Cardiac fibroblast (primary cell): ENCODE measurements at regions not wholly inside any gene's neighbourhood (a gene's known extent, or its start where the extent isn't known, plus 50 kb on each side); places are given as distances from the start of the nearest gene placed in this dataset.

Source experiments
- DNase-seq, 2 donors: peaks; one replicate each; pipeline versions ENCODE4 v3.0.0 to v3.0.0-alpha.2; 2010; ENCODE audit warnings: low read depth in 2 of 2
- H3K4me3 ChIP-seq, 2 donors: replicated peaks in 1 of 2; 1 replicate in 1 of 2; 2 replicates in 1 of 2; pipeline ENCODE4 v1.5.1; 2011; ENCODE audit warnings: low read depth in 2 of 2, low read length in 2 of 2, mild to moderate bottlenecking in 2 of 2, moderate library complexity in 1 of 2
- TF ChIP-seq, protein P1 (sequence below): IDR thresholded peaks from one replicate; pipeline ENCODE4 v1.5.1; 2011; ENCODE audit warnings: low read depth, mild to moderate bottlenecking, low read length, inconsistent platforms

DNA sequence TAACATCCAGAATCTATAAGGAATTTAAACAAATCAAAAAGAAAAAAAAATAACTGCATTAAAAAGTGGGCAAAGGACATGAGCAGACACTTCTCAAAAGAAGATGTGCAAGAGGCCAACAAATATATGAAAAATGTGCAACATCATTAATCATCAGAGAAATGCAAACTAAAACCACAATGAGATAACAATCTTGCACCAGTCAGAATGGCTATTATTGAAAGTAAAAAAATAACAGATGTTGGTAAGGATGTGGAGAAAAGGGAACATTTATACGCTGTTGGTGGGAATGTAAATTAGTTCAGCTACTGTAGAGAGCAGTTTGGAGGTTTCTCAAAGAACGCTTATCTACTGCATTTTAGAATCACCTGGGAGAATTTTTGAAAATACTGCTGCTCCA, 186.1 kb downstream of the OTOL1 start:
- no peak overlapping the region for H3K4me3 ChIP-seq
- TF ChIP-seq, protein P1, sequence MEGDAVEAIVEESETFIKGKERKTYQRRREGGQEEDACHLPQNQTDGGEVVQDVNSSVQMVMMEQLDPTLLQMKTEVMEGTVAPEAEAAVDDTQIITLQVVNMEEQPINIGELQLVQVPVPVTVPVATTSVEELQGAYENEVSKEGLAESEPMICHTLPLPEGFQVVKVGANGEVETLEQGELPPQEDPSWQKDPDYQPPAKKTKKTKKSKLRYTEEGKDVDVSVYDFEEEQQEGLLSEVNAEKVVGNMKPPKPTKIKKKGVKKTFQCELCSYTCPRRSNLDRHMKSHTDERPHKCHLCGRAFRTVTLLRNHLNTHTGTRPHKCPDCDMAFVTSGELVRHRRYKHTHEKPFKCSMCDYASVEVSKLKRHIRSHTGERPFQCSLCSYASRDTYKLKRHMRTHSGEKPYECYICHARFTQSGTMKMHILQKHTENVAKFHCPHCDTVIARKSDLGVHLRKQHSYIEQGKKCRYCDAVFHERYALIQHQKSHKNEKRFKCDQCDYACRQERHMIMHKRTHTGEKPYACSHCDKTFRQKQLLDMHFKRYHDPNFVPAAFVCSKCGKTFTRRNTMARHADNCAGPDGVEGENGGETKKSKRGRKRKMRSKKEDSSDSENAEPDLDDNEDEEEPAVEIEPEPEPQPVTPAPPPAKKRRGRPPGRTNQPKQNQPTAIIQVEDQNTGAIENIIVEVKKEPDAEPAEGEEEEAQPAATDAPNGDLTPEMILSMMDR: no peak
- DNase-seq: no peak

DNA sequence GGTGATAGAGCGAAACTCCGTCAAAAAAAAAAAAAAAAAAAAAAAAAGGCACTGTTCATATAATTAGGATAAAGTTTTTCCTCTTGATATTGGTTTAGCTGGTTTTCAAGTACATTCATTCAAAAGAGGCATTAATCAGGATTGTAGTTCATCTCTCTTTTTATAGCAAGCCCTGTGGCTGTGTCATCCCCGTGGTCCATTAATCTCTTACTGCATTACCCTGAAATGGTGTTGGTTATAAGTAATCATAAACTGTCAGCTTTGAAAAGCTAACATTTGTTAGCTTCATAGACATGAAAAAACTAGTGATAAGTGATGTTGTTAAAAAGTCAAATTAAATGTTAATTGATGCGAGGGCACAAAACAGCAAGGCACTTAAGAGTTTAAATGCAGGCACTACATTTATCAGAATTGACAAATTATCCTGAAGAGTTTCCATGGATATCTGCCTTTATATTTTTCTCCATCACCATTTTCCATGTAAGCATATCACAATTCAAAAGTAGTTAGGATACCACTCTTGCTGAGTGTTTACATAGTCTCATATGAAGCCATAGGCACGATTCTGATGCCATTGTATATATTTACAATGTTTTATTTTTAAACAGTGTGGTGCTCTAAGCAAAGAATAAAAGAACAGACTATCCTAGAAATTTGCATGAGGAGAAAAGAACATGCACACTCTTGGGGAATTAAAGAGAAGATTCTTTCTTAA, 193.1 kb downstream of the OTOL1 start:
- DNase-seq: no peak
- TF ChIP-seq, protein P1: no peak
- H3K4me3 ChIP-seq: no peak overlapping the region

DNA sequence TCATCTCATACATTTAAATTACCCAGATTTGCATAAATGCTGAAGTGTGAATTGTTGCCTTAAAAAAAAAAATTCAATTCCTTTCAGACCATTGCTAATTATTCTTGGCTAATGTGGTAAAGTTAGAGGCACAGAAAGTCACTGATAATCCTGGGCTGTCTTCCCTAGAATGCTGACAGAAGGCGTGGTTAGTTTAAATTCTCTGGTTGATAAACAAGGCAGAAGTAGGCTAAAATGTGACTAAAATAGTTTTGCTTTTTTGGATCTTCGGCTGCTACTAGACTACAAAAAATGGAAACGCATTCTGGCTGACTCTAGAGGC, 193.7 kb downstream of the OTOL1 start:
- no peak for DNase-seq
- TF ChIP-seq, protein P1: no peak
- H3K4me3 ChIP-seq: no peak overlapping the region

DNA sequence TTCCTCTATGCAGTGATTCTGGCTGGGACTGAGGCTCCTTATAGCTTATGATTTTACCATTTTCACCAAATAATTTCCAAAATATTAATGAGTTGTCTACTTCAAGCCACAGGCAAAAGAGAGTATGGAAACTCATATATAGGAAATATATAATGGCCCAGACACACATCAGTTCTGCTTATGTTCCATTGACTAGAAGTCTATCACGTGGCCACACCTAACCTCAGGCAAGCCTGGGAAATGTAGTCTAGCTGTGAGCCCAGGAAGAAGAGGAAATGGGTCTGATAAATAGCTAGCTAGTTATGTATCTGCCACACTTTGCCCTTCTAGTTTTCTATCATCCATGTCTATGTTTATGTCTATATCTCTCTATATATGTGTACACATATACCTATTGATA, 195.1 kb downstream of the OTOL1 start:
- no peak overlapping the region for H3K4me3 ChIP-seq
- TF ChIP-seq, protein P1: no peak
- DNase-seq: no peak

DNA sequence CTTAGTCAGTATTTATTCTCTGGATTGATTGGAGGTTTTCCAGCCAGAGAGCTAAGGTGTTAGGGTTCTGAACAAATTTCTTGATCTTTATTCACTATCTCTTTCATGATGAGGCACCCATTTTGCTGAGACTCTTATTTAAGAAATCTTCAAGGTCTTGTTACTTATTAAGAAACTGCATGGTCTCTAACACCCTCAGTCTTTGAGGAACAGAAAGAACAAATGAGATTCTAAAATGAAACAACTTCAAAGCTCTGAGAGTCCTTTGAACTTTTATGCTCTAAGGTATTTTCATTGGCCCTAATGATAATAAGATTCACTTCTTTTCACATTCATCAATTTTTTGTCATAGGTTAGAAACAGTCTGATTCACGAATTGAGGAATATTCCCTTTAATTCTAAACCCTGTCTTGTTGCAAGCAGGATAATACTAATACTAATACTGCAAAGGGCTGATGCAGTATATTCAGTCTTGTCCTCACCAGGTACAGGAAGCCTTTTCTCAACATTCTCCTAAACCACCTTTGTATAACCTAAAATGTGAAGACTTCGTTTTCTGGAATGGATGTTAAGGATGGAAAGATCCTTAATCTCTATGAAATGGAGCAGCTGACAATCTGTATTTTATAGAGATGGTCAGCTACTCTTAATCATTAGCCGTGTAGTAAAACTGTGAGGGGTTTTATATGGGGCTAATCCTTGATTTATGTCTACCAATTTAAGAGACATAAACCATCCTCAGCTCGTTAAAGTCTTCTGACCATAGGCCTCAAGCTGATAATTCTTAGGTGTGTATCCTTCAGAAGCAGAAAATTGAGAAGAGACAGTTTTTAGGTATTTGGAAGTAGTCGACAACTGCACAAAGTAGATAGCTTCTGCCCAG, 198.3 kb downstream of the OTOL1 start:
- TF ChIP-seq, protein P1: no peak
- H3K4me3 ChIP-seq: no peak overlapping the region
- no peak for DNase-seq

DNA sequence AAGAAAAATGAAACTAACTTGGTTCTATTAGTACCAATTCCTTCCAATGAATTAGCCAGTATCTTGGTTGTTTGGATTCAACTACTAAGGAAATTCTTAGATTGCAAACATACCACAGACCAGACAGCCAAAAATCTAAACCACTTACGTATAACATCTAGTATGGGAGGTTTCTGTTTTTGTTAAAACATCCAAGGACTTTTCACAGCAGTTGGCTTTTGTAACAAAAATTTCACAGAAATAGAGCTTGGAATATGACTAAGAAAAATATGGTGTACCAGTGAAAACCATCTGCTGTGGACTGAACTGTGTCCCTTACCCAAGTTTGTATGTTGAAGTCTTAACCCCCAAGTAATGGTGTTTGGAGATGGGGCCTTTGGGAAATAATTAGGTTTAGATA, 199.2 kb downstream of the OTOL1 start:
- TF ChIP-seq, protein P1: no peak
- no peak overlapping the region for H3K4me3 ChIP-seq
- no peak for DNase-seq
